ENCODE measurements at regions not wholly inside any gene's neighbourhood (a gene's known extent, or its start where the extent isn't known, plus 50 kb on each side); places are given as distances from the start of the nearest gene placed in this dataset.

- no peak for TF ChIP-seq MAFG (CRISPR knock-in tag; IDR thresholded peaks at IDR 0.05)
- TF ChIP-seq TOE1 (CRISPR knock-in tag; IDR thresholded peaks at IDR 0.05): no peak
- TF ChIP-seq, protein P1, sequence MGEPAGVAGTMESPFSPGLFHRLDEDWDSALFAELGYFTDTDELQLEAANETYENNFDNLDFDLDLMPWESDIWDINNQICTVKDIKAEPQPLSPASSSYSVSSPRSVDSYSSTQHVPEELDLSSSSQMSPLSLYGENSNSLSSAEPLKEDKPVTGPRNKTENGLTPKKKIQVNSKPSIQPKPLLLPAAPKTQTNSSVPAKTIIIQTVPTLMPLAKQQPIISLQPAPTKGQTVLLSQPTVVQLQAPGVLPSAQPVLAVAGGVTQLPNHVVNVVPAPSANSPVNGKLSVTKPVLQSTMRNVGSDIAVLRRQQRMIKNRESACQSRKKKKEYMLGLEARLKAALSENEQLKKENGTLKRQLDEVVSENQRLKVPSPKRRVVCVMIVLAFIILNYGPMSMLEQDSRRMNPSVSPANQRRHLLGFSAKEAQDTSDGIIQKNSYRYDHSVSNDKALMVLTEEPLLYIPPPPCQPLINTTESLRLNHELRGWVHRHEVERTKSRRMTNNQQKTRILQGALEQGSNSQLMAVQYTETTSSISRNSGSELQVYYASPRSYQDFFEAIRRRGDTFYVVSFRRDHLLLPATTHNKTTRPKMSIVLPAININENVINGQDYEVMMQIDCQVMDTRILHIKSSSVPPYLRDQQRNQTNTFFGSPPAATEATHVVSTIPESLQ (CRISPR knock-in tag; conservative IDR thresholded peaks at IDR 0.05): no peak
- no peak for TF ChIP-seq CBFB (CRISPR knock-in tag; IDR thresholded peaks at IDR 0.05)
- no peak for TF ChIP-seq POLR2AphosphoS5 (IDR thresholded peaks at IDR 0.05; ENCODE audit: low read depth, low read length)
- TF ChIP-seq, protein P2, sequence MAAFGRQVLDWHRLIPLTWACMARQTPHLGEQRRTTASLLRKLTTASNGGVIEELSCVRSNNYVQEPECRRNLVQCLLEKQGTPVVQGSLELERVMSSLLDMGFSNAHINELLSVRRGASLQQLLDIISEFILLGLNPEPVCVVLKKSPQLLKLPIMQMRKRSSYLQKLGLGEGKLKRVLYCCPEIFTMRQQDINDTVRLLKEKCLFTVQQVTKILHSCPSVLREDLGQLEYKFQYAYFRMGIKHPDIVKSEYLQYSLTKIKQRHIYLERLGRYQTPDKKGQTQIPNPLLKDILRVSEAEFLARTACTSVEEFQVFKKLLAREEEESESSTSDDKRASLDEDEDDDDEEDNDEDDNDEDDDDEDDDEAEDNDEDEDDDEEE (CRISPR knock-in tag; IDR thresholded peaks at IDR 0.05): no peak
These were observed 261.4 kb upstream of the MEX3C start for GRCh38 chr18:51458861-51459260.

Data from HepG2 (cell line).